Stimulated activated CD8-positive, alpha-beta memory T cell treated with anti-CD3 and anti-CD28 coated beads, Interleukin-12 subunit alpha, Interleukin-12 subunit beta, amount 100 ng/mL, for 24 hours (primary cell): ENCODE measurements at regions not wholly inside any gene's neighbourhood (a gene's known extent, or its start where the extent isn't known, plus 50 kb on each side); places are given as distances from the start of the nearest gene placed in this dataset.
"Not testable (repeated sequence)": the region's sequence is repeated elsewhere in the genome, so short reads cannot be mapped to it uniquely, and the experiment has no call there.

Source experiments
- DNase-seq: peaks from one replicate; pipeline ENCODE4 v3.0.0-alpha.2; 2020; ENCODE audit errors: extremely low read depth

- DNase-seq: no peak
Measured at GRCh38 chr12:46548605-46549071, 176.1 kb upstream of the SLC38A2 start.

- no peak for DNase-seq
Measured at GRCh38 chr12:46547421-46548354, 175.1 kb upstream of the SLC38A2 start.

DNA sequence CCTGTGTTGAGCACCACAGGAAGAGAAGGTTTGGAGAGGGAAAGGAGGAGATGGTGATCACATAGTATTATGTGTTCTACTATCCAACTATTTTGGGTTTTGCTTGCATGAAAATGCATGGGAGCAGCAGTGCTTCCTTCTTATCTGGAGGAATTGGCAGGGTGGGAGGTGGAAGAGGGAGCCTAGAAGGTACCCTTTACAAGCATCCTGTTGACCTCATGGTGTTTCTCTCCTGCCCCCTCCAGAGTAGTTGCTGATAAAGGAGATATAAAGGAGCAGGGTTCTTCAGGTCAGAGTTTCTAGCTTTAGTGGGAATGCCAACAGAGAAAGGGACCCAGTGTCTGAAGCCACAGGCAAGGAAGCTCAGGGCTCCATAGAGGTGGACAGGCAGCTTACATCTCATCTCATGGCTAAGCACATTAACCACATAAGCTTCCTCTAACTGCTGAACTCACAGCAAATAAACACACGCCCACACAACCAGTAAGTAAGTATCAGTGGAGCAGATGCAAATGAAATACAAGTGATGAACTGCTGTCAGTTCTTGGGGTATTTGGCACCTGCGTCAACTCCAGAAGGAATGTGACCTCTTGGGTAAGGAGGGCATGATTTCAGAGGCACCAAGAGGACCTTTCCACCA lies 174.2 kb upstream of the SLC38A2 start:
- DNase-seq: no peak

DNA sequence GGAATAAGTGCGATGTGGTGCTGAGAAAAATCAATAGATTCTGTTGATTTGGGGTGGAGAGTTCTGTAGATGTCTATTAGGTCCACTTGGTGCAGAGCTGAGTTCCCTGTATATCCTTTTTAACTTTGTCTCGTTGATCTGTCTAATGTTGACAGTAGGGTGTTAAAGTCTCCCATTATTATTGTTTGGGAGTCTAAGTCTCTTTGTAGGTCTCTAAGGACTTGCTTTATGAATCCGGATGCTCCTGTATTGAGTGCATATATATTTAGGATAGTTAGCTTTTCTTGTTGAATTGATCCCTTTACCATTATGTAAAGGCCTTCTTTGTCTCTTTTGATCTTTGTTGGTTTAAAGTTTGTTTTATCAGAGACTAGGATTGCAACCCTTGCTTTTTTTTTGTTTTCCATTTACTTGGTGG lies 170.8 kb upstream of the SLC38A2 start:
- DNase-seq: not testable (repeated sequence)

GRCh38 chr12:46538976-46539375 lies 166.4 kb upstream of the SLC38A2 start:
- no peak for DNase-seq

DNA sequence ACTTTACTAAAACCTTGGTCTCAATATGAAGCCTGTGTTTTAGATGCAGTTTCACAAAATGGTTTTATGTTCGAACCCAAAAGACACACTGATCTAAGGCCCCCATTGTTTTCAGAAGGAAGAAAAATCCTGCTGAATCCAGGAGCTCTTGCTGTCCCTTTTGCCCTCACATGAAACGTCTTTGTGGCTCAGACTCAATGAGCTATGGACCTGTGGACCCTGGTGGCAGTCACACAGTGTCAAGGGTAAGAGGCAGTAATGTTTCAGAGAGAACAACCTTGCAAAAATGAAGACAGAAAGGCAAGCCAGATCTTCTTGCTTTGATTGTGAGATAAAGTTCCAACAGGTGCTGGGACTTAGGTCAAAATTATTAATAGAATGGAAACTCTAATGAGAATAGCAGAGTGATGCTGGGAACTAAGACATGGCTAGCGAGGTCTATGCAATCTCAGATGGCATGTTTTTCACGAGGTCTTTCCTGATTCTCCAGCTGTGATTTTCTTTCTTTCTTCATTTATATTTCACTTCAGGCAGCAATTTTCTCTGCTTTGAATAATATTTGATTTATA lies 164.9 kb upstream of the SLC38A2 start:
- DNase-seq: no peak

DNA sequence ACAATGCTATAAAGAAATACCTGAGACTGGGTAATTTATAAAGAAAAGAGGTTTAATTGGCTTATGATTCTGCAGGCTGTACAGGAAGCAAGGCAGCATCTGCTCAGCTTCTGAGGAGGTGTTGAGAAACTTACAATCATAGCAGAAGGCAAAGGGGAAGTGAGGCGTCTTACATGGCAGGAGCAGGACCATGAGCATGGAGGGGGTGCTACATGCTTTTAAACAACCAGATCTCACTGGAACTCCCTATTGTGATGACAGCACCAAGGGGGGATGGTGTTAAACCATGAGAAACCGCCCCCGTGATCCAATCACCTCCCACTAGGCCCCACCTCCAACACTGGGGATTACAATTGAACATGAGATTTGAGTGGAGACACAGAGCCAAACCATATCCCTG lies 163.7 kb upstream of the SLC38A2 start:
- not testable (repeated sequence) for DNase-seq

- DNase-seq: no peak
Measured at GRCh38 chr12:46535907-46536306, 163.3 kb upstream of the SLC38A2 start.

DNA sequence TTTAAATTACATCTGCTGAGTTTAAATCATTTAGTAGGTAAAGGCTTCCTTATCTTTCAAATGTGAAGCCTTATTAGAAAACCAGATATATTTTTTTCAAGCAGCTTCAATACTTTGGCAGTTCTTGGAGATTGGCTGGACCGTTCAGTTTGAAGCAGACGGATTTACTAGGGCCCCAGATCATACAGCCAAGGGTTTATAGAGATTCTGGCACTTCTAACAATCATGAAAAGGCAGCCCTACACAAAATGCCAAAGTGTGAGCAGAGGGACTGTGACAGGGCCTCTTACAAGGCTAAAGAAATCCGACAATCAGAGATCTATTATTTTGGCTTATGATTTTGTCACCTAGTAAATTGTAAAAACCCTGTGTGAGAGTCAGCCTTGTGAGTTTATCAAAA lies 162.8 kb upstream of the SLC38A2 start:
- DNase-seq: no peak

- DNase-seq: no peak
Measured at GRCh38 chr12:46534327-46534840, 161.8 kb upstream of the SLC38A2 start.

GRCh38 chr12:46533723-46534122 lies 161.2 kb upstream of the SLC38A2 start:
- DNase-seq: no peak

DNA sequence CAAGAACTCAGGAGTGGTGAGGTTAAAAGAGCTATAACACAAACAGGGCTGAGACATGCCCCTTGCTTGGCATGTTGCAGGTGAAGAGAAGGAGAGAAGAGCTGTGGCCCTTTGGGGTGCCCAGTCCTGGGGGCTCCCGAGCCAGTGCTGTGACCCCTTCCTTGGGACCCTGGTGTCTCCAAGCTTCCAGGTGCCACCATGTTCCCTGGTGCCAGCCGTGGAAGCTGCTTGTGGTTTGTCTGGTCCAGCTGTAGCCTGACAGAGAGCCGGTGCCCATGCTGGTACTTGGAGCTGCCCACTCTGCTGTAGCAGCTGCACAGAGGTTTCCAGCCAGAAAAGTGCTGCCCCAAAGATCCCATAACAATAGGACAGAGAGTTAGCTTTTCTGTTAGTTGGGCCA lies 159.2 kb upstream of the SLC38A2 start:
- no peak for DNase-seq

- no peak for DNase-seq
Measured at GRCh38 chr12:46531059-46531785, 158.6 kb upstream of the SLC38A2 start.

DNA sequence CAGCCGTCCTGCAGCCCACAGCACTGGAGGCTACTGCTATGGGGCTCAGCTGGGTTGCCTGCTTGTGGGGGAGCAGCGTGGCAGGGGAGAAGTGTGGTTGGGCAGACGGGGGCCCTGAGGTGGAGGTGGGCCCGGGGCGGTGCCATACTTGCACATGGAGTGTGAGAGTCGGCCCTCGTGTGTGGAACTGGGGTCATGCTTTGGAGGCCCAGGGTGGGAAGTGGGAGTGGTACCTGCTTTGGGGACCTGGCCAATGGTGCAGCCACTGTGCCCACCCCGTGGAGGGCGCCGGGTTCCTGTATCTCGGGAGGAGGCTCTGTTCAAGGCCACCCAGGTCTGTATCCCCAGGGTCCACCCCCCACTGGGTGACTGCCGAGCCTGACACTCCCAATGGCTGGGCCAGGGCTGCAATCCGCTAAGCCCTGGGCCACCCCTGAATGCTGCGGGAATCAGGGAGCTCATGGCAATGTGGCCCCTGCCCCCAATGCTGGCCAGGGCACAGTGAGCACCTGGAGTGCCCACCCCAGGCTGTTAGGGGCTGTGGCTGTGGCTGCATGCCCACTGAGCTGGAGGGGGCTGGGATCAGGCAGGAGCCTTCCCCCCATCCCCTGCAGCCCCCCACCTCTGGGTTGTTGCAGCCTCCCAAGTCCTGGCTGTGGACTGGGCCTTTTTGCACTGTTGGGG lies 157.9 kb upstream of the SLC38A2 start:
- DNase-seq: no peak

DNA sequence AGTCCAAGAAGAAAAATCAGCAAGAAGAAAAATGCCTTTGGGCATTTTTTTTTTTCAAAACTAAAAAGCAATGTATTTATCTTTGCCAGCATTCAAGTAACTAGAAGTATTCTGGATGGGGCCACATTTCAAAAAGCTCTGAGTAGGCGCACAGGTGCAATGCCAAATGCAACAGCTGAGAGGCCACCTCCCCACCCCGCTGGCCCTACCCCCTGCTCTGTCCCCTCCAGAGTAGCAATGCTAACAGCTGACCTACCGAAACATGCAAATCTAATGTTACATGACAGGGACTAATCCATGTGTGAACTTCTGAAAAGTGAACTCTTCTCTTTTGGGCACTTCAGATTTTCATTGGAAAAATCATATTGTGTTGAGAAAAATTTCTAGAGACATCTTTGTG lies 153.7 kb upstream of the SLC38A2 start:
- no peak for DNase-seq

- no peak for DNase-seq
Measured at GRCh38 chr12:46524778-46525177, 152.2 kb upstream of the SLC38A2 start.

GRCh38 chr12:46523863-46524770 lies 151.5 kb upstream of the SLC38A2 start:
- DNase-seq: no peak

DNA sequence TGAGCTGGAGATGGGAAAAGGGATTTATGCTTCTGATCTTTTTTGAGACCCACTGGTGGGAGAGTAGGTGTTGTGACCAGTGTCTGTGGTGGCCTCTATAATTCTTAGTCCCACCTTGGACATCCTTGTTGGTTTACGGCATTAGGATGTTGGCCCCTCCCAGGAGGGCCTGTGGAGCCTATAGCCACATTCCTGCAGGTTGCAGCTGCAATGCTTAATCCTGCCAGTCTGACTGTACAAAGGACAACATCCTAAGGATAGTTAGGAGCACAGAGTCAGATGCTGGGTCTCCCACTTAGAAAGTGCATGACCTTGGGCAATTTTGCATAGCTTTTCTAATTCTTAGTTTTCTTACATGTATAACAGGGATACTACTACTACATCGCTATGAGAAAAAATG lies 150.9 kb upstream of the SLC38A2 start:
- DNase-seq: no peak

GRCh38 chr12:46522071-46522470 lies 149.5 kb upstream of the SLC38A2 start:
- DNase-seq: no peak

DNA sequence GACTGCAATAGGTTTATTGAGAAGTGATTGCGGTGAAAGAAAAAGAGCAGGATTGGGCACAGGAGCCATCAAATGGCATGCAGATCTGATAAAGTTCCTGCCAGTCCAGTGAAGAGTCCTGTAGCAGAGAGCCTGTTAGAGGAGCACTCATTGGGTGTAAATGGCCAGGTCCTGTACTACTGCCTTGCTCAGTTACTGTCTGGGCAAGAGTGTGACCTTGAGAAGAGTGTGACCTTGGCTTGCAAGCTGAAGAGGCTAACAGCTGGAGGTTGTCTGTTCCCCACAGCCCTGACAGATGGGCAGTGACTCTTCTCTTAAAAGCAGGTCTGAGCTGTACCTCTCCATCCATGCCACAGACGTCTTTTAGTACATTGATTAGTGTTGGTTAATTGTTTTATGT lies 148.6 kb upstream of the SLC38A2 start:
- no peak for DNase-seq
